NCI-H2196 (cell line): ENCODE measurements at regions not wholly inside any gene's neighbourhood (a gene's known extent, or its start where the extent isn't known, plus 50 kb on each side); places are given as distances from the start of the nearest gene placed in this dataset.

Experiments
- DNase-seq: peaks from one replicate; lab custom pipeline; 2025; ENCODE audit not compliant: unreplicated experiment; lab: John Stamatoyannopoulos, UW

GRCh38 chr2:349390-349789 lies 61.5 kb upstream of the ALKAL2 start:
- no peak for DNase-seq

- no peak for DNase-seq
Observed at GRCh38 chr2:348361-348916, 60.5 kb upstream of the ALKAL2 start.

GRCh38 chr2:344811-345210 lies 56.9 kb upstream of the ALKAL2 start:
- DNase-seq, result no peak

GRCh38 chr2:343355-343754 lies 55.5 kb upstream of the ALKAL2 start:
- no peak for DNase-seq

GRCh38 chr2:341912-342311 lies 54.0 kb upstream of the ALKAL2 start:
- DNase-seq, result no peak

- DNase-seq, result no peak
Observed at GRCh38 chr2:341017-341542, 53.2 kb upstream of the ALKAL2 start.
